GM21528 (cell line): ENCODE measurements at regions not wholly inside any gene's neighbourhood (a gene's known extent, or its start where the extent isn't known, plus 50 kb on each side); places are given as distances from the start of the nearest gene placed in this dataset.
"Not testable (repeated sequence)": the region's sequence is repeated elsewhere in the genome, so short reads cannot be mapped to it uniquely, and the experiment has no call there.

Source experiments
- ATAC-seq: cut with Tn5 transposase; IDR thresholded peaks from one replicate; pipeline ENCODE4 v1.9.1; 2021; ENCODE audit warnings: mild to moderate bottlenecking, moderate library complexity; ENCODE audit not compliant: unreplicated experiment, low FRiP score

DNA sequence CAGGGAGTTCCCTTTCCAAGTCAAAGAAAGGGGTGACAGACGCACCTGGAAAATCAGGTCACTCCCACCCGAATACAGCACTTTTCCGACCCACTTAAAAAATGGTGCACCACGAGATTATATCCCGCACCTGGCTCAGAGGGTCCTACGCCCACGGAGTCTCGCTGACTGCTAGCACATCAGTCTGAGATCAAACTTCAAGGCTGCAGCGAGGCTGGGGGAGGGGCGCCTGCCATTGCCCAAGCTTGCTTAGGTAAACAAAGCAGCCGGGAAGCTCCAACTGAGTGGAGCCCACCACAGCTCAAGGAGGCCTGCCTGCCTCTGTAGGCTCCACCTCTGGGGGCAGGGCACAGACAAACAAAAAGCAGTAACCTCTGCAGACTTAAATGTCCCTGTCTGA lies 277.8 kb upstream of the ARHGAP42 start:
- ATAC-seq, result not testable (repeated sequence)

GRCh38 chr11:100419518-100419917 lies 267.6 kb upstream of the ARHGAP42 start:
- no peak for ATAC-seq

DNA sequence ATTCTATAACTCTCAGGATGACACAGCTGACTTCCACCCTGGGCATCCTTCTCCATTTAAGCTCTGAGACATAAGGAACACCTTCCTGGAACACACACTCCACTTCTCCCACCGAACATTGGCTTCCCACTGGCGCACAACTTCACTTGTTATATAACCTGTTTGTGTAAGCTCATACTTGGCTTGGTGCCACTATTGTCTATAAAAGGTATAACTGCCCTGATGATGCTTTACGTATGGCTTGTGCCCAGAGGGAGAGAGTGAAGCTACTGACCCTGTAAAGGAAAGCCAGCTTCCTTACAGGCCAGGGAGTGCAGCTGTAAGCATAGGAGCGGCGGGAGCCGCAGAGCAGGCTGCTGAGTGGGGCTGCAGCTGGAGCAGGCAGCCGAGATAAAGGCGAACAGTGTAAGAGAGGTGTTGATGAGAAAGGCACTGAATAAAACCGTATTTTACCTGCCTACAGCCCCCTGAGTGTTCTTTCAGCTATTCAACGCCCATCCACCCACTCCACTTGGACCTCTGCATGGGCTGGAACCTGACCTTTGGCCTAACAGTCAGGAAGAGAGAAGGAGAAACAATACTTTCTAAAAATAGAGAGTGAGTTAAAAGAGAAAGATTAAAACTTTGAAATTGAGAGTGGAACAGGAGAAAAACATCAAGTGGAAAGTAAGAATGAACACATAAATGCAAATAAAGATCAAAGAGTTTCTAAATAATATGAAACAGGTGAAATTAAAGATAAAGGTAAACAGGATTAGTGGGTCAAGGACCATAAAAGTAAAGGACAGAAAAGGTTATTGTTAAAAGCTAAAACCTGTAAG lies 252.1 kb upstream of the ARHGAP42 start:
- no peak for ATAC-seq

- ATAC-seq, result no peak
Measured at GRCh38 chr11:100438376-100438775, 248.7 kb upstream of the ARHGAP42 start.

- ATAC-seq, result no peak
Measured at GRCh38 chr11:100441086-100441485, 246.0 kb upstream of the ARHGAP42 start.

DNA sequence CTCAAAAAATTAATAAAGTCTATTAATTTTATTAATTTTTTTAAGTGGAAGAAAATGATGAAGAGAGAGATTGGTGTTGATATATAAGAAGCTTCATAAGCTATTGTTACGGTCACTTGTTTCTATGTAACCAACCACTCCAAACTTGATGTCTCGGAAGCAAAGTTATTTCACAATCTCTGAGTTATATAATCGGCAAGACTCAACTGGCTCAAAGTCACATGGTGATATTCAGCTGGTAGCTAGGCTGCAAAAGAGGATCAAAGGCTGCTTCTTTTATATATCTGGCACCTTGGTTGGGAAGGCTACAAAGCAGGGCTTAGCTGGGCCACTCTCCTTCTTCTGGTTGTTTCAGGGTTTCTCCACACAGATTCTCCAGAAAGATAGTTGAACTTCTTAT lies 245.1 kb upstream of the ARHGAP42 start:
- ATAC-seq, result no peak

DNA sequence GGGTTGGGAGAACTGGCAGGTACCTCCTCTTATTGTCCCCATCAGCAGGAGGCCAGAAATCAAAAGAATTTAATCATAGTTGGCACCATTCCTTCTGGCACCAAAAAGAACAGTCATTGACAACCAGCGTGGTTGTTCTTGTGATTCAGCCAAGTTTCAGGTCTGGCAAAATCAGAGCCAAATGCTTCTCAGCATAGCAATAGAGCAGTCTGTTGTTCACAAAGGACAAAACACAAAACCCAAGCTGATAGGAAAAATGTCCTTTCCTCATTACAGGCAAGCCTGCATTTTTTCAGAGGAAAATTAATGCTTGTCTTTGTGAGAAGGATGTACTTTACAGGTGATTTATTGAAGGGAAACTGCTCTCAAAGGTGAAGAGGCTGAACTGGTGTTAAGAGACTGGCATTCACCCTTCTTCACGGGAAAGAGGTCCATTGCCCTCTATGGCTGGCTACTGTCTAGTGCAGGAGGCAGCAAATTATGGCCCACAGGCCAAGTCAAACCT lies 241.8 kb upstream of the ARHGAP42 start:
- no peak for ATAC-seq

DNA sequence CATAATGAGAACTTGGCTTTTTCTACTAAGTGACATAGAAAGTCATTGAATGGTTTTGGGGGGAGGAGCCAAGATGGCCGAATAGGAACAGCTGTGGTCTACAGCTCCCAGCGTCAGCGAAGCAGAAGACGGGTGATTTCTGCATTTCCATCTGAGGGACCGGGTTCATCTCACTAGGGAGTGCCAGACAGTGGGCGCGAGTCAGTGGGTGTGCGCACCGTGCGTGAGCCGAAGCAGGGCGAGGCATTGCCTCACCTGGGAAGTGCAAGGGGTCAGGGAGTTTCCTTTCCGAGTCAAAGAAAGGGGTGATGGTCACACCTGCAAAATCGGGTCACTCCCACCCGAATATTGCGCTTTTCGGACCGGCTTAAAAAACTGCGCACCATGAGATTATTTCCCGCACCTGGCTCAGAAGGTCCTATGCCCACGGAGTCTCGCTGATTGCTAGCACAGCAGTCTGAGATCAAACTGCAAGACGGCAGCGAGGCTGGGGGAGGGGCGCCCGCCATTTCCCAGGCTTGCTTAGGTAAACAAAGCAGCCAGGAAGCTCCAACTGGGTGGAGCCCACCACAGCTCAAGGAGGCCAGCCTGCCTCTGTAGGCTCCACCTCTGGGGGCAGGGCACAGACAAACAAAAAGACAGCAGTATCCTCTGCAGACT lies 235.2 kb upstream of the ARHGAP42 start:
- ATAC-seq, result not testable (repeated sequence)

- no peak for ATAC-seq
Measured at GRCh38 chr11:100459811-100460210, 227.3 kb upstream of the ARHGAP42 start.

- ATAC-seq, result no peak
Measured at GRCh38 chr11:100460426-100460825, 226.7 kb upstream of the ARHGAP42 start.

DNA sequence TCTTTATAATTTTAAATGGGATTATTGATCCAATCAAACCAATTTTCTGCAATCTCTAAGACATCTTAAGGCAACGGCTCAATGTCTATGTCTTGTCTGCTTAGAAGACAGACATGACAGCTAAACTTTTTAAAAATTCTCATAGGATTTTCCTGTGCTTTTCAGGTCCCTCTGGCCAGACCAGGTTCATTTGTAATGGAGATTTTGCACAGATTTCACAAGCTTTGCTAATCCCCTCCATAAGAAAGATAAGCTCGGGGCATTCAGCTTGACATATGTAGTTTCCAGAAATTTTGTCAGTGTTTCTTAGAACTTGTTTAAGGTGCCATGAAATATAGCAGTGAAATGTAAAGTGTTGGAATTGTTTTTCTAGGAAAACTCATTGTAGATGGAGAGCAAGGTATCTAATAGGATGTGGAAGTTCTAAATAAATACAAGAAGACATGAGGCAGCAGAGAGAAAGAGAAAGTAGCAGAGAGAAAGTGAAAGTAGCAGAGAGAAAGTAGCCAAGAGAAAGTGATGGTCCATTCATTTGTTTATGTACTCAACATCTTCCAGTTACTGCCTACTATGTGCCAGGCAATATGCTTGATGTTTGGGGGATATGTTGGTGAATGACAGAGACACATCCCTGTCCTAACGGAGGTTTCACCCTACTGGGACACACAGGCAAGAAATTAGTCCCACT lies 219.1 kb upstream of the ARHGAP42 start:
- ATAC-seq, result no peak

DNA sequence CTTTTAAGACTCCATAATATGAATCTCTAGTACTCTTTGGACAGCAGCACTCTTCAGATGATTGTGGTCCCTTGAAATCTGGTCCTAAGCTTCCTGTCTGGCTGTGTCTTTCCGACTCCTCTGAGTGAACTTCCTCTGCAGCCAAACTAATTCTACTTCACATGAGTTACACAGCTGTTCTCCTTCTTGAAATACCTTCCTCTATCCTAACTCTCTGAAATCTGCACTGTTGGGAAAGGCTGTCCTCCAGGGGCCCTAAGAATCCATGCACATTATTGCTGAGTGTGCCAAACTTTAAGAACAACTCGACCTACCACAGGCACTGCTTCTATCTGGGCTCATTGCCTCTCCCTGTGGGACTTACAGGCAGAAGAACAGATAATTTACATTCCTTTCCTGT lies 217.3 kb upstream of the ARHGAP42 start:
- no peak for ATAC-seq

GRCh38 chr11:100472727-100473389 lies 214.2 kb upstream of the ARHGAP42 start:
- ATAC-seq, result no peak

DNA sequence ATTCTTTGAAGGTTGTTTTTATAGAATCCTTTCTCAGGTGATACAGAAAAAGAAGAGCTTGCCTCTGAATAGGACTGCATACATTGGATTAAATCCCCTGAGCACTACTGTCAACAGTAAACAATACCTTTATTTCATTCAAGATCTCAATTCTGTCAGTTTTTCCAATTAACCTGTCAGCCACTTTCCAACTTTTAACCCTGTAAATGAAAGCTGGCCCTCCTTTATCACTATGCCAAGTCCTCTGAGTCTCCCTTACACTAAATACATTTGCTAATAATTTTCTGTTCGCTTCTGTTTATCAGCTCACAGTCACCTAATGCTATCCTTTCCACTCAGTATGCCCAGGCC lies 213.7 kb upstream of the ARHGAP42 start:
- no peak for ATAC-seq

- ATAC-seq, result no peak
Measured at GRCh38 chr11:100484948-100485347, 202.1 kb upstream of the ARHGAP42 start.

DNA sequence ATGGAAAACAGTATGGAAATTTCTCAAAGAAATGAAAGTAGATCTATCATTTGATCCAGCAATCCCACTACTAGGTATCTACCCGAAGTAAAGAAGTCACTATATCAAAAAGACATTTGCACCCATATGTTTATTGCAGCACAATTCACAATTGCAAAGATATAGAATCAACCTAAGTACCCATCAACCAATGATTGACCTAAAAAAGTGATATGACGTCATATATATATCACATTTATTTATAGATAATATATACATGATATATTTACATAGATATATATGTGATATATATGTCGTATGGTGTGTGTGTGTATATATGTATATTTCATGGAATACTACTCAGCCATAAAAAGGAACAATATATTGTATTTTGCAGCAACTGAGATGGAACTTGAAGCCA lies 188.3 kb upstream of the ARHGAP42 start:
- ATAC-seq, result no peak

GRCh38 chr11:100501450-100501849 lies 185.6 kb upstream of the ARHGAP42 start:
- ATAC-seq, result no peak

- no peak for ATAC-seq
Measured at GRCh38 chr11:100512475-100512874, 174.6 kb upstream of the ARHGAP42 start.

- no peak for ATAC-seq
Measured at GRCh38 chr11:100515087-100515486, 172.0 kb upstream of the ARHGAP42 start.

GRCh38 chr11:100525197-100525596 lies 161.9 kb upstream of the ARHGAP42 start:
- ATAC-seq, result no peak

DNA sequence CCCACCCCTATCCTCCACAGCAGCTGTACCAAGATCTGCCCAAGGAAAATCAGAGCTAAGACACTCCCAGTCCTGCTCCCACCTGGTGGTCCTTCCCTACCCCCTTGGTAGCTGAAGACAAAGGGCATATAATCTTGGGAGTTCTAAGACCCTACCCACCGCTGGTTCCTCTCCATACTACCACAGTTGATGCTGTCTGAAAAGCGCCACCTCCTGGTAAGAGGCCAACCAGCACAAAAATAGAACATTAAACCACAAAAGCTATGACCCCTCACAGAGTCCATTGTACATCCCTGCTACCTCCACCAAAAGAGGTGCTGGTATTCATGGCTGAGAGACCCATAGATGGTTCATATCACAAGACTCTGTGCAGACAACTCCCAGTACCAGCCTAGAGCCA lies 161.5 kb upstream of the ARHGAP42 start:
- no peak for ATAC-seq
